T-helper 1 cell treated with Interleukin-12 subunit alpha and Interleukin-12 subunit beta and Interleukin-4 antibody, amounts not matched to agents 30 μg/mL and 1 μg/mL, for 36 hours (primary cell): ENCODE measurements at regions not wholly inside any gene's neighbourhood (a gene's known extent, or its start where the extent isn't known, plus 50 kb on each side); places are given as distances from the start of the nearest gene placed in this dataset.

ENCODE experiments used
- H3K27ac Mint-ChIP-seq: one replicate; pipeline ENCODE4 v1.8.0; 2021; ENCODE audit warnings: mild to moderate bottlenecking, mixed read lengths
- H3K27me3 Mint-ChIP-seq: one replicate; pipeline ENCODE4 v1.8.0; 2021; ENCODE audit warnings: low read depth, mixed read lengths
- H3K36me3 Mint-ChIP-seq: one replicate; pipeline ENCODE4 v1.8.0; 2021; ENCODE audit warnings: low read depth, mixed read lengths
- H3K4me1 Mint-ChIP-seq: one replicate; pipeline ENCODE4 v1.8.0; 2021; ENCODE audit warnings: low read depth, mixed read lengths
- H3K4me3 Mint-ChIP-seq: one replicate; pipeline ENCODE4 v1.8.0; 2021; ENCODE audit warnings: mild to moderate bottlenecking, moderate library complexity, mixed read lengths
- H3K9me3 Mint-ChIP-seq: one replicate; pipeline ENCODE4 v1.8.0; 2021; ENCODE audit warnings: mixed read lengths

DNA sequence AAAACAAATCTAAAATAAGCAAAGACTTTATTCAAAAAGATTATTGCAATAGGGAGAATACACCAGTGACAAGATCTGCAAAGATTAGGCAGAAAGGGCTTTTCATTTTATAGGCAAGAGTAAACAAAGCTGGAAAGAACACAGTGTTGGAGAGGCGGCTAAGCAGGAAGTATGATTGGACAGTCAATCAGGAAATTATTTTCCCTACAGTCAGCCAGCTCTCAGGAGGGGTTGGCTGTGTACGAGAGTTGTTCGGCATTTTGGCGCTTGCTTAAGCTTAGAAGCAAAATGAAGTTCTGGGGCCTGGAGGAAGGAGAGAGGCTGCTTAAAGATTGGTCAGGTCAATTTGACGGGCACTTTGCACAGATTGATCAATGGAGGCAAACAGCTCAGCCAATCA lies 1030.5 kb downstream of the TLE4 start:
- Mint-ChIP-seq H3K27ac (no peak overlapping the region), H3K4me3 (no peak overlapping the region), H3K4me1 (no peaks in the 10 kb centered on the region), H3K9me3 (peaks cover 3% of the 10 kb centered on the region), H3K27me3 (no peaks in the 10 kb centered on the region), H3K36me3 (no peaks in the 10 kb centered on the region)

DNA sequence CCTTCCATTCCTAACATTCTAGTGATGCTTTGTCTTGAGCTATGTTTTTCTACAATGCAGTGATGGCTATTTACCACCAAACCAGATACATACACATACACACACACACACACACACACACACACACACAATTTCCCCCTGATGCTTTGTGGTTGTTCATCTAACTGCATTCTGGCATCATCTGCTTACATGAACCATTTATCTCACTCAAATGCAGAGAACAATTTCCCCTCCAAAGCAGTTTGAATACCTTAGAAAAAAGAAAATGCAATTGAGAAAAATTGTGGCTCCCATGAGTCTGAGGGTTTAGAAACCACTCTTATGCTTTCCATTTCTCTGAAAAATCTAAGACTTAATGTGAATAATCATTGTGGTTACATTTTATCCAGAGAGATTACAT lies 1024.8 kb downstream of the TLE4 start:
- Mint-ChIP-seq H3K4me1 (no peaks in the 10 kb centered on the region), H3K4me3 (no peak overlapping the region), H3K36me3 (no peaks in the 10 kb centered on the region), H3K9me3 (no peaks in the 10 kb centered on the region), H3K27ac (no peak overlapping the region), H3K27me3 (no peaks in the 10 kb centered on the region)

DNA sequence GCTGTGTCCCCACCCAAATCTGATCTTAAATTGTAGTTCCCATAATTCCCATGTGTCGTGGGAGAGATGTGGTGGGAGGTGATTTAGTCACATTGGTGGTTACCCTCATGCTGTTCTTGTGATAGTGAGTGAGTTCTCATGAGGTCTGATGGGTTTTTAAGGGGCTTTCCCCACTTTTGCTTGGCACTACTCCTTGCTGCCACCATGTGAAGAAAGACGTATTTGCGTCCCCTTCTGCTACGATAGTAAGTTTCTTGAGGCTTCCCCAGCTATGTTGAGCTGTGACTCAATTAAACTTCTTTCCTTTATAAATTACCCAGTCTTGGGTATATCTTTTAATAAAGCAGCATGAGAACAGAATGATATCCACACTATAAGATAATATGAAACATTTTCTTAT lies 1023.4 kb downstream of the TLE4 start:
- H3K27ac Mint-ChIP-seq = no peak overlapping the region
- H3K27me3 Mint-ChIP-seq = no peaks in the 10 kb centered on the region
- H3K9me3 Mint-ChIP-seq = no peaks in the 10 kb centered on the region
- no peaks in the 10 kb centered on the region for H3K4me1 Mint-ChIP-seq
- no peak overlapping the region for H3K4me3 Mint-ChIP-seq
- H3K36me3 Mint-ChIP-seq = no peaks in the 10 kb centered on the region

DNA sequence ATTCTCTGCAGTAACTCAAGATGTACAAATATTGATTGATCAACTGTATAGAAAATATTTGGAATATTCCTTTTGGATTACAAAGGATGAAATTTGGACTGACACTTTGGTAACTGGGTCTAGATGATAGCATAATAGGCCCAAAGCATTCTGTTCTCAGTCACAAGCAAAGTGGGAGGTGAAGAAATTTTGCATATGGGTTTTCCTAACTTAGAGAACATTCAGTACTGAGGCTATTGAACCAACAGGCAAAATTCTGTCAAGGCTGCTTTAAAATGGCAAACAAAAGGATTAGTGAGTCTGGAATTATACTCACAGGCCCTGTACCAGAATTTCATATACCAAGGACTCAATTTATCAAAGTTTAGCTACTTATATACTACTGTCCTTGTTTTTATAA lies 1020.6 kb downstream of the TLE4 start:
- Mint-ChIP-seq H3K36me3 (no peaks in the 10 kb centered on the region), H3K4me3 (no peak overlapping the region), H3K9me3 (no peaks in the 10 kb centered on the region), H3K4me1 (no peaks in the 10 kb centered on the region), H3K27me3 (no peaks in the 10 kb centered on the region), H3K27ac (no peak overlapping the region)

DNA sequence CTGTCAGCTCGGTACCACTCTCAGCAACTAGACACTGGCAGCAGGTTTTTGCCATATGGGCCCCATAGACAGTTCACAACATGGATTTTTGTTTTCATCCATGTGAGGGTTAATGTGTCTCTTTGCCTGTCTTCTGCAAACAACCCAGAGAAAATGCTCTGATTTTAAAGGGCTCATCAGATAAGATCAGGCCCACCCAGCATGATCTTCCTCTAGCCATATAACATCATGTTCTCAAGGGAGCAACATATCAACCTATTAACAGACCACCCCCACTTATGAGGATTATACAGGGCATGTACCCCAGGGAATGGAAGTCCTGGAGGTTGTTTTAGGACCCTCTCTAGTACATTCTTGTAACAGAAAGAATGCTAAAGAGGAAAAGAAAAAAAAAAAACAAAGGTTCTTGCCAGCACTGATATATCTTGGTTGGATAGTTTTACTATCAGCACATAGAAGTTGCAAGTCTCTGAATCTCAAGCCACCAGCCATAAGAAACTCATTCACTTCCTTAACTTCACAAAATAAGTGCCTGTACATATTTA lies 1015.1 kb downstream of the TLE4 start:
- Mint-ChIP-seq H3K4me1 (no peaks in the 10 kb centered on the region), H3K27ac (no peak overlapping the region), H3K9me3 (no peaks in the 10 kb centered on the region), H3K36me3 (no peaks in the 10 kb centered on the region), H3K4me3 (no peak overlapping the region), H3K27me3 (no peaks in the 10 kb centered on the region)

DNA sequence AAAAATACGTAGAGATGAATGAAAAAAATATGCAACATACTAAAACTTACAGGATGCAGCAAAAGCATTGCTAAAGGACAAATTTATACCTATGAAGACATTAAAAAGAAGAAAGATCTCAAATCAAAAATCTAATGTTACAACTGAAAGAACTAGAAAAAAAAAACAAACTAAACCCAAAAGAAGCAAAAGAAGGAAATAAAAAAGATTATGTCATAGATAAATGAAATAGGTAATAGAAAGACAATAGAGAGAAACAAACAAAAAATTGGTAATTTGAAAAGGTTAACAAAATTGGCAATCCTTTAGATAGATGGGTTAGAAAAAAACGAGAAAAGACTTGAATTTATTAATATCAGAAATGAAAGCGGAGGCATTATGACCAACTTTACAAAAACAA lies 1000.2 kb downstream of the TLE4 start:
- H3K27ac Mint-ChIP-seq = no peak overlapping the region
- no peaks in the 10 kb centered on the region for H3K27me3 Mint-ChIP-seq
- H3K36me3 Mint-ChIP-seq = no peaks in the 10 kb centered on the region
- H3K4me3 Mint-ChIP-seq = no peak overlapping the region
- peaks cover 50% of the 10 kb centered on the region for H3K9me3 Mint-ChIP-seq
- H3K4me1 Mint-ChIP-seq = no peaks in the 10 kb centered on the region

DNA sequence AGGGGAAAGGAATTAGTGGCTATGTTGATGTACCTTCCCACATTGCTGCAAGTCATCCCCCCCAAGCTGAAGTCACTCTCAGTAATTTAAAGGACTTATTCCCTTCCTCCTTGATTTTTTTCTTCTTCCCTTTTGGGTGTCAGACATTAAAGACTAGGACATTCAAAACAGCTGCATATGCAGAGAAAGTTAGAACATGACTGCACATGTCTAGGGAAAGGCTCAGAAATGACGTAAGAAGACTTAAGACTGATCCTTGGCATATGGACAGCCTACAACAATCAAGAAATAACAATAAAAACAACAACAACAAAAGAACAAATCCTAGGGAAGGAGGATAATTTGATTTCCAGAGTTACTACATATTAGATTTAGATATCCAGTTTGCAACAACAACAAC lies 997.5 kb downstream of the TLE4 start:
- H3K9me3 Mint-ChIP-seq = peaks cover 34% of the 10 kb centered on the region
- H3K4me1 Mint-ChIP-seq = no peaks in the 10 kb centered on the region
- no peak overlapping the region for H3K27ac Mint-ChIP-seq
- no peak overlapping the region for H3K4me3 Mint-ChIP-seq
- H3K27me3 Mint-ChIP-seq = no peaks in the 10 kb centered on the region
- H3K36me3 Mint-ChIP-seq = no peaks in the 10 kb centered on the region

DNA sequence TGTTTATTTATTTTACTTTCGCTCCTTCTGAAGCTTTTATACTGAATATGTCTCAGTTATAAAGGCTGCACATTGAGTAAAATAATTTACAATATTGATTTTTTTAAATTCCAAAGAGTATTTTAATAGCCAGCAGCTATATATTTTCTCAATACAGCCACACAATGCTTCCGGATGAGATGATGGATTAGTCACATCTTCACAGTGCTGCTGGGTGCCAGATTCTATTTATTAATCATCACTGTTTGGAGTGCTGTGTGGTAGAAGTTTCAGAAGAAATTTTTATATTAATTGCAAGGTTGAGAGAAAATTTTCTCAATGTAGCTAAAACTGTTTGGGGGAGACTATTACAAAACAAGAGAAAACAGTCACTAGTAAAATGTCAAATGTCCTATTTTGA lies 989.8 kb downstream of the TLE4 start:
- H3K36me3 Mint-ChIP-seq = no peaks in the 10 kb centered on the region
- H3K4me1 Mint-ChIP-seq = no peaks in the 10 kb centered on the region
- no peaks in the 10 kb centered on the region for H3K27me3 Mint-ChIP-seq
- H3K9me3 Mint-ChIP-seq = no peaks in the 10 kb centered on the region
- H3K4me3 Mint-ChIP-seq = no peak overlapping the region
- H3K27ac Mint-ChIP-seq = no peak overlapping the region

DNA sequence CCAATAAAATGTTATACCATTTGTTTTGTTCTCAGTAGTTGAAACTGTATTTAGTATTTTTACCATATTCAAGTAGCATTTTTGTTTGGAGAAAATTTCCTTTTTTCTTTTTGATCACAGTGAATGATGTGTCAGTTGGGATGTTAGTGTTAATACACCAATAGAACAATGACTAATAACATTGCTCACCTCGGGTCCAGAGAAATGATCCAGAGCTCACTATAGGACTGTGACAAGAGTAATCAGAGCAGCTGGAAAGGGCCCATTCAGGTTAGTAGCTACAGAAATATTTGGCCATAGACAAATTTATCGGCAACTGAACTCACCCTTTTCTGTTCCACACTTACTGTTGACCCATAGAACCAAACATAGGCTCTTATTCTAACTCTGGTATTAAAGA lies 989.2 kb downstream of the TLE4 start:
- Mint-ChIP-seq H3K36me3 (no peaks in the 10 kb centered on the region), H3K4me1 (no peaks in the 10 kb centered on the region), H3K27me3 (no peaks in the 10 kb centered on the region), H3K4me3 (no peak overlapping the region), H3K9me3 (no peaks in the 10 kb centered on the region), H3K27ac (no peak overlapping the region)

DNA sequence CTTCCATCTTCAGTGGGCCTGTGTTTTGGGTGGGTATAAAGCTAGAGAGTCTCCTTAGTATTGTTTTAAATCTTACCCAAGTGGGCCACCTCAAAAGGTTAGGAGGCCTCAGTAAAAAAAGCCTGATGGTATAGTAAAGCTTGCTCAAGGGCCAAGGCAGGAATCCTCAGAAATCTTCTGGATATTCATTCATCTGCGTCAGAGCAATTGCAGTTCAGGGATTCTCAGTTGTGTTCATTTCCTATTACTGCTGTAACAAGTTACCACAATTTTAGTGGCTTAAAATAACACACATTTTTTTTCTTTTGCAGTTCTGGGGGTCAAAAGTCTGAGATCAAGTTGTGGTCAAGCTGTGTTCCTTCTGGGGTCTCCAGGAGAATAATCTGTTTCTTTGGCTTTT lies 985.5 kb downstream of the TLE4 start:
- Mint-ChIP-seq H3K27me3 (no peaks in the 10 kb centered on the region), H3K4me1 (no peaks in the 10 kb centered on the region), H3K27ac (no peak overlapping the region), H3K4me3 (no peak overlapping the region), H3K36me3 (no peaks in the 10 kb centered on the region), H3K9me3 (no peaks in the 10 kb centered on the region)

DNA sequence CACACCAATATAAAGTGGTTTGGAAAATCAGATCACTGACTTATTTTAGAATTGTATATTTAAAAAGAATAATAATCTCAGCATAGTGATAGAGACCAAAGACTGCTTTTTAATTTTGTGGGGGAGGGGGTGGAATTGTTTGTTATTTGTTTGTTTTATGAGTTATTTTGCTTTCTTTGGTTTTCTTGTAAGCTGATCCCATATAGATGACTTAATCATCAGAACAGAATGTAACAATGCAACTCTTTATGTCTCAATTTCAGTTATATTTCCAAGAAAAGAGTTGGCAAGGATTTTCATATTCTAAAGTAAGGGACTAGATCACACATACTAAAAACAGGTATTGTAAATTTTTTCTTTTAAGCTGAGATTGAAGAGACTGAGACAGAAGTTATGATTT lies 984.9 kb downstream of the TLE4 start:
- H3K4me3 Mint-ChIP-seq = no peak overlapping the region
- H3K27ac Mint-ChIP-seq = no peak overlapping the region
- no peaks in the 10 kb centered on the region for H3K36me3 Mint-ChIP-seq
- H3K9me3 Mint-ChIP-seq = no peaks in the 10 kb centered on the region
- H3K4me1 Mint-ChIP-seq = no peaks in the 10 kb centered on the region
- H3K27me3 Mint-ChIP-seq = no peaks in the 10 kb centered on the region

DNA sequence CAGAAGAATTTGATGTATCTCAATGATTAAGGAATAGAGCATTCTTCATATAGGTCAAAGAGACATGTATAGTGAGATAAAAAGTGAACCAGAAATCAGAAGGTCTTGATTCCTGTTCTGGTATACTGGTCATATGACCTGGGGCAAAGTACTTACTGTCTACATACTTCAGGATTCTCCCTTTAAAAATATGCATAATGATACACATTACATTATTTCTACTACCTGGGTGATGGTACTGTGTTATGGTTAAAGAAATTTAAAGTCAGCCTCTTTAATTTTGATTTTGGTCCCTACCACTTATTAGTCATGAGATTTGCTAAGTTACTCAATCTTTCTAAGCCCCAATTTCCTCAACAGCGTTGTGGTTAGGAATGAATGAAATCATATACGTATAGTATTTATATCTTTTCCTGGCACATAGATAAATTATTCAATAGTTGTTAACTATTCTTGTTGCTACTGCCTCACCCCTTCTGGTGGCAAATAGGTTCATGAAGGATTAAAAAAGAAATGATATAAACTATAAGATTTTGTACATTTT lies 984.1 kb downstream of the TLE4 start:
- Mint-ChIP-seq H3K4me1 (no peaks in the 10 kb centered on the region), H3K27ac (no peak overlapping the region), H3K4me3 (no peak overlapping the region), H3K27me3 (no peaks in the 10 kb centered on the region), H3K36me3 (no peaks in the 10 kb centered on the region), H3K9me3 (no peaks in the 10 kb centered on the region)

DNA sequence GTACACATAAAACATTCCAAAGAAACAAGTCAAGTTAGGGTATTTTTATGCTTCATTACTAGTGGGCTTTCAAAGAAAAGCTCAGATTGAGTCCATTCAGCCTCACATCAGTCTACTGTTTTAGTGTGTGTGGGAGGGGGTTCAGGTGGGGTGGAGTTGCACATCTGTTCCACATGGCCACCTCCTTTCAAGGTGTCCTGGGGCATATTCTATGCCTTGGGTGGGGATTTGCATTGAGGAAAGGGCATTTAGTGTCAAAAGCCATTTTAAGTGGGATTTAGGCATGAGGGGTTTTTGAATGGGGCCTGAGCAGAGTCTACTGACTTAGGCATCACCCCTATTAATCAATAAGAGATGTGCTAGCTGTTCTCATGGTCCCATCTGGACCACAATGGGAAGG lies 983.1 kb downstream of the TLE4 start:
- no peaks in the 10 kb centered on the region for H3K9me3 Mint-ChIP-seq
- H3K36me3 Mint-ChIP-seq = no peaks in the 10 kb centered on the region
- H3K27me3 Mint-ChIP-seq = no peaks in the 10 kb centered on the region
- H3K4me1 Mint-ChIP-seq = no peaks in the 10 kb centered on the region
- no peak overlapping the region for H3K4me3 Mint-ChIP-seq
- no peak overlapping the region for H3K27ac Mint-ChIP-seq

DNA sequence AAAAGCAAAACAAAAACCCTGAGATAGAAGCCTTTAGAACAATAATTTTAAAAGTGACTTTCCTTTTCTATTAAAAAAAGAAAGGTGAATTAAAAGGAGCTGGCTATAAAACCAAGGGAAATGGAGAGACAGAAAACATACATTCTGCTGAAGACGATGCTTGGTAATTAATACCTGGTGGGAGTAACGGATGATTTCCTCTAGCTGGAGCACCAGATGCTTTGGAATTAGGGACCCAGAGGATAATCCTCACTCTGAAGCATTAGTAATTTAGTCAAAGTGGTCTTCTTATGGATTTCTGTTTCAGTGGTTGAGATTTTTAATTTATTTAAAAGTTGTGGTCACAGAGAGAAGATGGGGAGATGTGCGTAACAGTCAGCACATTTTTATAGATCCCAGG lies 982.5 kb downstream of the TLE4 start:
- Mint-ChIP-seq H3K9me3 (no peaks in the 10 kb centered on the region), H3K4me1 (no peaks in the 10 kb centered on the region), H3K36me3 (no peaks in the 10 kb centered on the region), H3K4me3 (no peak overlapping the region), H3K27me3 (no peaks in the 10 kb centered on the region), H3K27ac (no peak overlapping the region)

DNA sequence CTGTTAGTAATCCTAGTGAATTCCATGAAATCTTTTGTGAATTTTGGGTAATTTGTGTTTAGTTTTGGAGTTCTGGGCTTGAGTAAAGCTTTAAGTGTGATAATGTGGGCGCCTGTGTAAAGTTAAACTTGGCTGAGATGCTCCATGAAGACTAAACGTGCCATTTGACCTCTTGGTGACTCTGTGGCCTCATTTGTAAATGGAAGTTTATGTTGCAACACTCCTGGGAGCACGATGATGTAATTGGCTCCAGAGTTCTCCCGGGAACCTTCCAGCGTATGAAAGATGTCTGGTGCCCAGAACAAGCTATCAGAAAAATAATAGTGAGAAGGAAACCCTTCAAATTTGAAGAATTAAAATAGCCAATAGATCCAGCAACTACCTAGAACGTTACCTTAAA lies 981.2 kb downstream of the TLE4 start:
- Mint-ChIP-seq H3K9me3 (peaks cover 4% of the 10 kb centered on the region), H3K27ac (no peak overlapping the region), H3K36me3 (no peaks in the 10 kb centered on the region), H3K4me3 (no peak overlapping the region), H3K27me3 (no peaks in the 10 kb centered on the region), H3K4me1 (no peaks in the 10 kb centered on the region)

DNA sequence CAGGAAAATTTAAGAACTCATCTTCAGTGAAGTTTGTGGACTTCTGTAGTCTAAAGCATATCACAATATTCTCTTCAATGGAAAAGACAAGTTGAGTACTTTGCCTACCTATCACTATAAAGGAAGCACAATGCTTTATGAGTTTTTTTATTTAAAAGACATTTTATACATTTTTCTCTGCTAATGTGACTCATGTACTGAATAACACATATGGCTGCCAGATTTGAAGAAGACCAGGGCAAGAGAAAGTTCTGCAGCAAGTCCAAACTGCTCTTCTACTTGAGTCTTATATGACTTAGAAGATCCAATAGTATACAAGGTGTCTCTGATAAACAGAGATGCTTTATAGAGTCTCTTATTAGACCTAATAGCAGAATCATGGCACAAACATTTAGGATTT lies 978.4 kb downstream of the TLE4 start:
- Mint-ChIP-seq H3K9me3 (peaks cover 4% of the 10 kb centered on the region), H3K27ac (no peak overlapping the region), H3K36me3 (no peaks in the 10 kb centered on the region), H3K4me1 (no peaks in the 10 kb centered on the region), H3K4me3 (no peak overlapping the region), H3K27me3 (no peaks in the 10 kb centered on the region)
